ENCODE measurements at regions not wholly inside any gene's neighbourhood (a gene's known extent, or its start where the extent isn't known, plus 50 kb on each side); places are given as distances from the start of the nearest gene placed in this dataset.

GRCh38 chr5:3303777-3304176, 291.9 kb upstream of the IRX1 start:
- Histone ChIP-seq H3K27ac (peak overlapping the region in 2 of 21 experiments; percentile 4 to 9), H3K4me3 (no peak overlapping the region)

- H3K4me3 ChIP-seq: no peak overlapping the region
- H3K27ac ChIP-seq: peak overlapping the region in 1 of 21 experiments; percentile 14
Measured at GRCh38 chr5:3302228-3302627, 293.4 kb upstream of the IRX1 start.

DNA sequence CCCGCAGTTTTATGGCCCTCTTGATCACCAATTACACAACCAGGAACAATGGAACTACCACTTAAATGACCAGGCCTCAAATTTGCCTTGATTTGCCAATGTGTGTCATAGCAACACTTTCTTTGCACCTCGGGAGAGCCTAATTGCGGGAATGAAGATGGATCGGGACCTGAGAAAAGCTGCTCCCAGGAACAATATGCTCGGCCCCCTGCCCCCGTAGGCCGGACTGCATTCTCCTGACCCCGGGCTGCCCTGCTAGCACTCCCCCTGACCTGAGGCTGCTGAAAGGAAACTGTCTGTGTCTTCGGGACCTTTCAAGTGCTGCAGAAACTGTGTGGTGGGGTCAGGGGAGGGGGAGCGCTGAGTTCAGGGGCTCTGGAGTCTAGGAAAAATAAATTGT, 294.3 kb upstream of the IRX1 start:
- no peak overlapping the region for H3K4me3 ChIP-seq
- no peak overlapping the region for H3K27ac ChIP-seq

DNA sequence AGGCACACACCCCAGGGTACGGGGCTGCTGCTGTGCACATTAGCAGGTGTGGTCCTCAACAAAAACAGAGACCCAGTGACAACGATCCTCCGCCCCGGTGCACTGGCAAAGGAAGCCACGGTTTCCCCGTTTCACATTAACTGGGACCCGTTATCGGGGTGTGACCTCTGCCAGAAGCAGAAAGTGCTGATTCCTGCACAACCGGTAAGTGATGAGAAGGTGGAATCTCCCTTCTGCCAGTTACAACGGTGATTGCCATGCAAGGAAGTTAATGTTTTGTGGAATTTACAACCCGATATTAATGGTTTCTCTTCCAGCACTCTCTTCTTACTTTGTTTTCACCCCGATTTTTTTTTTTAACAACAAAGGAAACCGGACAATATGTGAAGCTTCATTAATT, 294.9 kb upstream of the IRX1 start:
- H3K27ac ChIP-seq: no peak overlapping the region
- H3K4me3 ChIP-seq: no peak overlapping the region

GRCh38 chr5:3299441-3299840, 296.2 kb upstream of the IRX1 start:
- Histone ChIP-seq H3K4me3 (no peak overlapping the region), H3K27ac (no peak overlapping the region)

GRCh38 chr5:3297853-3298252, 297.8 kb upstream of the IRX1 start:
- Histone ChIP-seq H3K4me3 (no peak overlapping the region), H3K27ac (no peak overlapping the region)

GRCh38 chr5:3288325-3288724, 307.3 kb upstream of the IRX1 start:
- H3K4me3 ChIP-seq: no peak overlapping the region
- no peak overlapping the region for H3K27ac ChIP-seq

DNA sequence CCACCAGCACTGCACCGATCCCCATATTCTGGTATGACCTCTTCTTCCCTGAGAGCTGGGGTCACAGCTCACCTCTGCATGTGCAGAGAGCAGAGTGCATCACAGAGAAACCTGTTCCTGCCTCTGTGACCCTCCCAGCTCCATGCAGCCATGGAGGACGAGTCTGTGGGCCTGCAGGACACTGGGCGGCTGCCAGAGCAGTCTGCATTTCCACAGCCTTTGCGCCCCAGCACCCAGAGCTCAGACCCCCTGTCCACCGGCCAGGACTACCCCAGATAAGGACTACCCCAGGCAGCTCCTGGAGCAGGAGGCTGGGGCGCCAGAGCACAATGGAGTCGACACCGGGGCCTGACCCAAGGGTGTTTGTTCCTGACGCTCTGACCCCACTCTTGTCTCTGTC, 308.1 kb upstream of the IRX1 start:
- no peak overlapping the region for H3K27ac ChIP-seq
- no peak overlapping the region for H3K4me3 ChIP-seq

DNA sequence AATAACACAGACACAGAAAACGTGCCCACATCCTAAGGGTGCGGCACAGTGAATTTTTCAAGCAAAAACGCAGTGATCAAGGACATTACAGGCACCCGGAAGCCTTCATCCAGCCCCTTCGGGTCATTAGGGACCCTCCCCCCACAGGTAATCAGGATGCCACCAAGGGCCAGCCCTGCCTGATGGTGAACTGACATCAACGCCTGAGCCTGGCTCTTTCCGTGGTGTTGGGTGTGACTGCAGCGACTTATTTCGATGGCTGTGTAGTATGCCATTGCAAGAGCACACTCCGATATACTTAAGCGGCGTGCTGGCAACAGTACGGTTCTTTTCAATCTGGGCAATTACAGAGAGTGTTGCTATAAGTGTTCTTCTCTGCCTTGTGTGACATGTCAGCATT, 310.0 kb upstream of the IRX1 start:
- Histone ChIP-seq H3K27ac (no peak overlapping the region), H3K4me3 (no peak overlapping the region)

DNA sequence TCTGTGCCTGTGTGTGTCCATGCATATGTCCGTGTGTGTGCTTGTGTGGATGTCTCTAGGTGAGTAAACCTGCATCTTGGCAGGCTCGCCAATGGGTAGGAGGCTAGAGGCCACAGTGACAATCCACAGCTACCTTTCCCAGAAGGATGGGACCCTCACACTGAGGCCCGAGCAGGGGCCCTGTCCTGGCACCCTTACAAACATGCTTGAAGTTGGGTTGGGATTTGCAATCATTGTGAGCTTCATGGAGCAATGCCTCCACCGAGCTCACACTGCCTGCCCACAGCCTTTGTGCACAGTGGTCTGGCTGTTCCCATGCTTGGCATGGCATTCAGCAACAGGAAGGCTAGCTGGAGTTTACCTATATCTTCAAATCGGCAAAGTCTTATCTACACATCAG, 311.1 kb upstream of the IRX1 start:
- Histone ChIP-seq H3K27ac (no peak overlapping the region), H3K4me3 (no peak overlapping the region)

DNA sequence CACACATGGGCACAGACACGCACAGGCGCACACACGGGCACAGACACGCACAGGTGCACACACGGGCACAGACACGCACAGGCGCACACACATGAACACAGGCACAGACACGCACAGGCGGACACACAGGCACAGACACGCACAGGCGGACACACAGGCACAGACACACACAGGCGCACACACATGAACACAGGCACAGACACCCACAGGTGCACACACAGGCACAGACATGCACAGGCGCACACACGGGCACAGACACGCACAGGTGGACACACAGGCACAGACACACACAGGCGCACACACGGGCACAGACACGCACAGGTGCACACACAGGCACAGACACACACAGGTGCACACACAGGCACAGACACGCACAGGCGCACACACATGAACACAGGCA, 312.8 kb upstream of the IRX1 start:
- H3K27ac ChIP-seq: no peak overlapping the region
- no peak overlapping the region for H3K4me3 ChIP-seq

- no peak overlapping the region for H3K27ac ChIP-seq
- H3K4me3 ChIP-seq: no peak overlapping the region
Measured at GRCh38 chr5:3281366-3281765, 314.3 kb upstream of the IRX1 start.

GRCh38 chr5:3278643-3279042, 317.0 kb upstream of the IRX1 start:
- Histone ChIP-seq H3K4me3 (no peak overlapping the region), H3K27ac (no peak overlapping the region)

- Histone ChIP-seq H3K4me3 (no peak overlapping the region), H3K27ac (no peak overlapping the region)
Measured at GRCh38 chr5:3277590-3278196, 317.9 kb upstream of the IRX1 start.

DNA sequence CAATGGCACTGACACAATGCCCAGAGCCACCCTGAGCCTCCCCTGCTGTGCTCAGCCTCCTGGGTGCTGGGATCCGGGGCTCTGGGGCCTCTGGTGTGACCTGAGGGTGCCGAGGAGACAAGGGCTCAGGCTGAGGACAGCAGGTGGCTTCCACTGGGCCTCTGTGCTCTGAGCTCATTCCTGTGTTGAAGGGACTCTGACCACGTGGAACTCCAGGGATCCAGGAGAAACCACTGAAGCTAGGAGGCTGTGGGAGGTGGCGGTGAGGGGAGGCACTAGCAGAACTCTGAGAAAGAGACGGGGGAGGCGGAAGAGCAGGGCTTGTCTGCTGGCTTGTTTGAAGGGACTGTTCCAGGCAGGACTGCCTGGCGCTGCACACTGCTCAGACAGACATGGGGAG, 318.7 kb upstream of the IRX1 start:
- Histone ChIP-seq H3K4me3 (no peak overlapping the region), H3K27ac (no peak overlapping the region)

GRCh38 chr5:3269395-3270169, 326.1 kb upstream of the IRX1 start:
- H3K27ac ChIP-seq: no peak overlapping the region
- no peak overlapping the region for H3K4me3 ChIP-seq

GRCh38 chr5:3268760-3269330, 326.8 kb upstream of the IRX1 start:
- H3K4me3 ChIP-seq: no peak overlapping the region
- H3K27ac ChIP-seq: no peak overlapping the region

GRCh38 chr5:3266861-3267260, 328.8 kb upstream of the IRX1 start:
- Histone ChIP-seq H3K27ac (no peak overlapping the region), H3K4me3 (no peak overlapping the region)

GRCh38 chr5:3265936-3266335, 329.7 kb upstream of the IRX1 start:
- H3K27ac ChIP-seq: no peak overlapping the region
- no peak overlapping the region for H3K4me3 ChIP-seq

GRCh38 chr5:3265131-3265885, 330.3 kb upstream of the IRX1 start:
- no peak overlapping the region for H3K27ac ChIP-seq
- H3K4me3 ChIP-seq: no peak overlapping the region

GRCh38 chr5:3262451-3262850, 333.2 kb upstream of the IRX1 start:
- Histone ChIP-seq H3K27ac (no peak overlapping the region), H3K4me3 (no peak overlapping the region)

All from skin epidermis (tissue), 12 donors.